ENCODE measurements at regions not wholly inside any gene's neighbourhood (a gene's known extent, or its start where the extent isn't known, plus 50 kb on each side); places are given as distances from the start of the nearest gene placed in this dataset.

- TF ChIP-seq REST (IDR thresholded peaks at IDR 0.05; ENCODE audit: insufficient read depth in 1 of 2, low read depth in 2 of 2, low read length in 2 of 2) (no peak), POLR2AphosphoS5 (IDR thresholded peaks at IDR 0.05; ENCODE audit: low read depth, low read length) (no peak), SIN3A (IDR thresholded peaks at IDR 0.05; ENCODE audit: borderline replicate concordance, insufficient read depth, low read length) (no peak), TAF1 (IDR thresholded peaks at IDR 0.05; ENCODE audit: borderline replicate concordance, insufficient read depth, low read length) (no peak), FOXP2 (optimal IDR thresholded peaks at IDR 0.05; ENCODE audit: borderline replicate concordance, extremely low read depth, extremely low read length, insufficient read depth) (no peak)
Observed at GRCh38 chr15:98433856-98434255, 214.5 kb upstream of the IGF1R start.

All from PFSK-1 (cell line).